DMS 273 (cell line): ENCODE measurements at regions not wholly inside any gene's neighbourhood (a gene's known extent, or its start where the extent isn't known, plus 50 kb on each side); places are given as distances from the start of the nearest gene placed in this dataset.
"Not testable (repeated sequence)": the region's sequence is repeated elsewhere in the genome, so short reads cannot be mapped to it uniquely, and the experiment has no call there.

ENCODE experiments used
- DNase-seq: peaks from one replicate; lab custom pipeline; 2025; ENCODE audit not compliant: unreplicated experiment; lab: John Stamatoyannopoulos, UW

DNA sequence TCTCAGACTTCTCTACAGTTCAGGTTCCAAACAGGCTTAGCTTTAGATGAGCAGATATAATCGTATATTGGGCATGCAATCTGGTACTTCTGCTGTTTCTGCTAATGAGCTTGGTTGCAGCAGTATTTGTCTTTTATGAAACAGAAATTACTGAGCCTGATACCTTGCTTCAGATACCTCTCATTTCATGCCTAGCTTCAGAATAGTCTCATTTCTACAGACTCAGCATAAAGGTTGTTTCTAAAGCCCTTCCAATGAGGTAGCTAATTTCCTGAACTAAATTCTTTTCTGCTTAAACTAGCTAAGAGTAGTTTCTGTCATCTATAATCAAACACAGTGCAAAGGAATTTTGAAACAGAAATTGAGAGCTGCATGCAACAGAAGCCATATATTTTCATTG is 275.0 kb upstream of the KITLG start:
- no peak for DNase-seq

DNA sequence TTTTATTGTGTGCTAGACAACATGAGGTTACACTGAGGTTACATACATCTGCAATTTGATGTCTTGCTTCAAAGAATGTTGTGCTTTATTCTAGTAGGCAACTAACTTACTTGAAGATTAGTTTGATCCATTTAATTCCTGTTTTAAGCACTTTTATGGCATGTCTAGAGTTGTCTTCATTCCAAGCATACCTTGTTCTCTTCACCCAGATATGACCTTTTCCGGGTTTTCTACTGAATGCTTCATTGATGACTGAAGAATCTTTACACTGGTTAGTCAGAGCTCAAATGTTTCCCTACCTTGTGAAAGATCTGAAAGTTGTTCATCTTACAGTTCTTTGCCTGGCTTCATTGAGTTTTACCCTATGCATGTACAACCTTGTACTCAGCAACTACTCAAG is 274.0 kb upstream of the KITLG start:
- no peak for DNase-seq

DNA sequence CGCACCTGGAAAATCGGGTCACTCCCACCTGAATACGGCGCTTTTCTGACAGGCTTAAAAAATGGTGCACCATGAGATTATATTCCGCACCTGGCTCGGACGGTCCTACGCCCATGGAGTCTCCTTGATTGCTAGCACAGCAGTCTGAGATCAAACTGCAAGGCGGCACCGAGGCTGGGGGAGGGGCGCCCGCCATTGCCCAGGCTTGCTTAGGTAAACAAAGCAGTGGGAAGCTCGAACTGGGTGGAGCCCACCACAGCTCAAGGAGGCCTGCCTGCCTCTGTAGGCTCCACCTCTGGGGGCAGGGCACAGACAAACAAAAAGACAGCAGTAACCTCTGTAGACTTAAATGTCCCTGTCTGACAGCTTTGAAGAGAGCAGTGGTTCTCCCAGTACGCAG is 267.0 kb upstream of the KITLG start:
- not testable (repeated sequence) for DNase-seq

DNA sequence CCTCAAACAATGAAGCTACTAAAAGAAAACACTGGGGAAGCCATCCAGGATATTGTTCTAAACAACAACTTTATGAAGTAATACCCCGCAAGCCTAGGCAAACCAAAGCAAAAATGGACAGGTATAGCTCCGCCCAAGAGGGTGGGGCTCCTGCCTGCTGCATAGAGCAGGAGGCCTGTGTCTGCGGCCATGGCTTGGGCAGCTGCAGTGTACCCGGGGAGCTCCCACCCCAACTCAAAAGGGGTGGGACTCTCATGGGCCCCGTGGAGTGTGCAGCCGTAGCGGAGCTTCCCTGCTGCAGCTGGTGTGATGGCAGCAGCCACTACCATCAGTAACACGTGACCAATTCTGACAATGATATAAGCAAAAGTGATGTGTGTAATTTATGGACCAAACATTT is 264.2 kb upstream of the KITLG start:
- DNase-seq: no peak

DNA sequence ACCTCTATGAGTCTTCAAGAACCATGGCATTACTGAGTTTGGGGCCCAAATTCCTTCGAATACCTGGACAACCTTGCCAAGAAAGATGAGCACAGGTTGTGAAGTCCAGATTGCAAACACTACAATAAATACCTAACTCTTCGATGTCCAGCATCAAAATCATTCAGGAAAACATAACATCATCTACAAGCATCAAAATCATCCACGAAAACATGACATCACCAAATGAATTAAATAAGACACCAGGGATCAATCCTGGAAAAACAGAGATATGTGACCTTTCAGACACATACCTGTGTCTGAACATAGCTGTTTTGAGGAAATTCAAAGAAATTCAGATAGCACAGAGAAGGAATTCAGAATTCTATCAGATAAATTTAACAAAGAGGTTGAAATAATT is 262.0 kb upstream of the KITLG start:
- DNase-seq: no peak

DNA sequence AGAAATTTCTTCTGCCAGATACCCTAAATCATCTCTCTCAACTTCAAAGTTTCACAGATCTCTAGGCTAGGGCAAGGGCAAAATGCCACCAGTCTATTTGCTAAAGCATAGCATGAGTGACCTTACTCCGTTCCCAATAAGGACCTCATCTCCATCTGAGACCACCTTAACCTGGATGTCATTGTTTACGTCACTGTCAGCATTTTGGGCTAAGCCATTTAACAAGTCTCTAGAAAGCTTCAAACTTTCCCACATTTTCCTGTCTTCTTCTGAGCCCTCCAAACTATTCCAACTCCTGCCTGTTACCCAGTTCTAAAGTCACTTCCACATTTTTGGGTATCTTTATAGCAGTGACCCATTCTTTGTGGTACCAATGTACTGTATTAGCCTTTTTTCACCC is 259.2 kb upstream of the KITLG start:
- DNase-seq: no peak

DNA sequence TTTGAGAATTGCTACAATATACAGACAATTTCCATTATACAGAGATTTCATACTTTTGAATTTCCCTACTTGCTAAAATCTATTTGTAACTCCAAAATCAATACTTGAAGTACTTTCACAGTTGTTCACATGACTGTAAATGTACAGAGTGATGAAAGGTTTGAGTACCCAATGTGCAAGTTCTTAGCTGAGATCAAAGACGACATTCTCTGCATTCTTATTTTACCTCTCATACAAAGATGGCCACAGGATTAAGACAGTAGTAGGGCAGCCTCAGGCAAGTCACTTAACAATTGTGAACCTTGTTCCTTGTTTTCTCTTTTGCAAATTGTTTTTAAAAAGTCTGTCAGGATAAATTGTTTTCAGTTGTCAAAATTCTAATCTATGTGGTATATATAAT is 255.9 kb upstream of the KITLG start:
- DNase-seq: no peak

DNA sequence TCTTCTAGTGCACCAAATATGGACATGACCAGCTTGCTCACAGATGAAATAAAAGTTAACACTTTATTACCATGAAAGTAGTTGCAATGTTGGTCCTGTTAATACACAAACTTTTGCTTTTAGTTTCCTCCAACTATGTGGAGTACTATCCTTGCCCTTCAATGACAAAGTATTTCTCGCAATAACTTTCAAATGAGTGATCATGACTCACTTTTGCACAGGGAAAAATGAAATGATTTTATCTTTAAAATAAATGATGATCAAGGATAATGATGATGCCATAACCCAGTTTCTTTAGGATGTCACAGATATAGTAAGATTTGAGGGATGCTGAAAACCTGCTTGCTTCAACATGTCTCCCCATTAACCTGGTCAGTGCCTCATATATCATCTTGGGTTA is 254.0 kb upstream of the KITLG start:
- no peak for DNase-seq

DNA sequence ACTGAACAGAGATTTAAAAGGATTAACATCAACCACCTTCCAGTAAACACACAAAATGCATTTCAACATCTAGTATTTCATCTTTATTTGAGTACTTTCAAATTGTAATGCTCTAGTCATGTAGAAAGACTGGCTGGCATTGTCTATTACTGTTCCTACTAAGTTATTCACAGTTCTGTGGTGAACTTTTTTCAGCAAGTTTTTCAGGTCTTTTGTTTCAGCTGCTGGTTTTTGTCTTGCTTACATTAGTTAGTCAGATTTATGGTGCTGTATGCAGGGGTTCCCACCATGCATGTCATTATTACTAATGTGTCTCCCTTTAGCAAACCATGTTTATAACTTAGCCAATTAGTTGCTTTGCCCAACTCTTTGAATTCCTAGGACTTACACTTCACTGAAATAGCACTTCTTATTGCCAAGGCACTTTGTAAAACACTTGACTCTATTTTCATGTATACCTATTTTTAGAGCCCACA is 253.4 kb upstream of the KITLG start:
- DNase-seq: no peak

DNA sequence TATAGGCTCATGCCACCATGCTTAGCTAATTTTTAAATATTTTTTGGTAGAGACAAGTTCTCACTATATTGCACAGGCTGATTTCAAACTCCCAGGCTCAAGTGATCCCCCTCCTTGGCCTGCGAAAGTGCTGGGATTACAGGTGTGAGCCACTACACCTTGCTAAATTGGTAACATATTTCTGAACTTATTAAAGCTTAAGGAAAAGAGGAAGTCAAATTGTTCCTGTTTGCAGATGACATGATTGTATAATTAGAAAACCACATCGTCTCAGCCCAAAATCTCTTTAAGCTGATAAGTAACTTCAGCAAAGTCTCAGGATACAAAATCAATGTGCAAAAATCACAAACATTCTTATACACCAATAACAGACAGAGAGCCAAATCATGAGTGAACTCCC is 248.3 kb upstream of the KITLG start:
- DNase-seq: not testable (repeated sequence)

DNA sequence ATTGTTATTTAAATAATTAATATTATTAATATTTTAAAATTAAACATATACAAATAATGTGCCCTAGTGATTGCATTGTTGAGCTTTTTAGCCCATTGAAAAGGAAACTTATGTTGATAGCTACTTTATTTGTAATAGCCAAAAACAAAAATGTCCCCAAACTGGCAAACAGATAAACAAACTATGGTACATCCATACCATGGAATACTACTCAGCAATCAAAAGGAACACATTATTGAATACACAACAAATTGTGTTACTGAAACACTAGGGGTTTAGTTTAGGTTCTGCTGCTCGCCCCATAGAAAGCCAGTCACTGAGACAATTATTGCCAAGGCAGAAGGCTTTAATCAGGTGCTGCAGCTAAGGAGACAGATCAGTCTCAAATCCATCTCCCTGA is 239.7 kb upstream of the KITLG start:
- DNase-seq: no peak

DNA sequence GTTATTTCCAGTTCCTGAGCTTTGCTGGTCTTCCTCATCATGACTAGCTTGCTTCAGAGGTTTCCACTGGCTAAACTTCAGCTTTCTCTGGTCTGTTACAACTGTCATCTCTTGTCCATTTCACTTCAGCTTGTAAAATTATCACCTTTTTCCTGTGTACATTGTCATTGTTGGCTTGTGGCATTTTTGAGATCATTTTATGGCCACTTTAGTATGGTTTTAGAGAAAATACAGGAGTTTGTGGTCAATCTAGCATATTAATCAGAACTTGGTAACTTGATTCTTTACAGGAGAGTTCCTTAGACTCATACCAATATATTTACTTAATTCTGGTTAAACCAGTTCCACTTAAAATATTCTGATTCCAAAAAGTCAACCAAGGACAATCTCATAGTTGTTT is 235.9 kb upstream of the KITLG start:
- DNase-seq: no peak

DNA sequence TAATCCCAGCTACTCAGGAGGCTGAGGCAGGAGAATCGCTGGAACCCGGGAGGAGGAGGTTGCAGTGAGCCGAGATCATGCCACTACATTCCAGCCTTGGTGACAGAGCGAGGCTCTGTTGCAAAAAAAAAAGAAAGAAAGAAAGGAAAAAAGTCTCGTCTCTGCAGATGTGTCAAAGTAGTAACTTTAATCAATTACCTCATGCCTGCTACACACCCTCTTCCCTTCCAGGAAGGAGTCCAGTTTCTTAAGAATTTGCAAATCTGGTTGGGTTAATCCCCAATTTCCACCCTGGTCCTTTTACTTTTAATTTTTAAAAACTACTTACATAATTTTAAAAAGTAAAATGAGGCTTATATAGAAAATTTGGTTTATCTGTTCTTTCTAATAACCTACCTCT is 234.5 kb upstream of the KITLG start:
- DNase-seq: no peak

DNA sequence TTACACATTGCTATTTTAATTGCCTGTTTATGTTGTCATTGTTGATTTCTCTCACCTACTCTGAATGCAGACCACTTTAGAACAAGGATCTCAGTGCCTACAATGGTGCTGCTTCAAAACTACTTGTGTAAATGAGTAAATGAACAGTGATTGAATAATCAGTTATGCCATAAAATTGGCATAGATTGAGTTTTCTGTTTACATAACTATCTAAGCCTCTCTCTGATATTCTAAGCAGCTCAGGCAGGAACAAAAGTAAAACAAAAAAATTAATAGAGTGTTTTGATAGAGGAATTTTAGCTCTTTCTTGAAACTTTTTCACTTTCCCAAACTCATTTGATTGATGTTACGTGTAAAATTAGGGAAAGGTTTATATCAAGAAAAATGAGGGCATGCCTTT is 232.3 kb upstream of the KITLG start:
- DNase-seq: no peak

DNA sequence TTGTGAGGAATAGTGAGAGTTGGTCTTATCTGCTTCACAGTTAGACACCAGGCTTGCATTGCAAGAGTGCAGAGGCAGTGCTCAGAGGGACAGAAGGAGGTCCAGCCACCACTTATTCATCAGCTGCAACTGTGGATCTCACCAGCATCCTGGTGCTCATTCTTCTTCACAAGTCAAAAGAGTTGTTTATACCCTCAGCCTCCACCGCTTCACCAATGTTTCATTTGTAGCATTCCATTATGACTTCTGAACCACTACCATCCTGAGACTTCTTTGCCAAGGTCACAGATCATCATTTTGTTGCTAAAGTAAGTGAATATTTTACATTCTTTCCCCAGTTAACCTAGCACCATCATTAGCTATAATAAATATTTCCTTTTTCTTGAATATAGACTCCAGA is 230.5 kb upstream of the KITLG start:
- no peak for DNase-seq

DNA sequence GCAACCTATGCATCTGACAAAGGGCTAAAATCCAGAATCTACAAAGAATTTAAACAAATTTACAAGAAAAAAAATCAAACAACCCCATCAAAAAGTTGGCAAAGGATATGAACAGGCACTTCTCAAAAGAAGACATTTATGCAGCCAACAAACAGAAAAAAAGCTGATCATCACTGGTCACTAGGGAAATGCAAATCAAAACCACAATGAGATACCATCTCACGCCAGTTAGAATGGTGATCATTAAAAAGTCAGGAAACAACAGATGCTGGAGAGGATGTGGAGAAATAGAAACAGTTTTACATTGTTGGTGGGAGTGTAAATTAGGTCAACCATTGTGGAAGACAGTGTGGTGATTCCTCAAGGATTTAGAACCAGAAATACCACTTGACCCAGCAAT is 229.6 kb upstream of the KITLG start:
- DNase-seq: not testable (repeated sequence)

DNA sequence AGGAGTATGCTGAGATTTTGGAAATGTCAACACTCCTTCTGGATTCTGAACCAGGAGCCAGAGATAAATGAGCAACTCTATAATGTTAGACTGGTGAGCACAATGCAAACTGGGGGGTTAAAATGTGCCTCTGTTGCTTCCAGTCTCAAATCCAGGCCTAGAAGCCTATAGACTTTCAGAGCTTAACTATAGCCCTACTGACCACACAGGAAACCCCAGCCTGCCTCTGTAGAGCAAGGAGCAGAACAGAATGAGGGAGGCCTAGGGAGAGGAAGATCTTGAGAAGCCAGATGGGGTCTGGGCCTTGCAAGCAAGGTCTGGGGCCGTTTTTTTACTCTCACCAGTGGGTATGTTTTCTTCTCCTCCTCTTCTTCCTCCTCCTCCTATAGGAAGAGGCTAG is 225.4 kb upstream of the KITLG start:
- no peak for DNase-seq

DNA sequence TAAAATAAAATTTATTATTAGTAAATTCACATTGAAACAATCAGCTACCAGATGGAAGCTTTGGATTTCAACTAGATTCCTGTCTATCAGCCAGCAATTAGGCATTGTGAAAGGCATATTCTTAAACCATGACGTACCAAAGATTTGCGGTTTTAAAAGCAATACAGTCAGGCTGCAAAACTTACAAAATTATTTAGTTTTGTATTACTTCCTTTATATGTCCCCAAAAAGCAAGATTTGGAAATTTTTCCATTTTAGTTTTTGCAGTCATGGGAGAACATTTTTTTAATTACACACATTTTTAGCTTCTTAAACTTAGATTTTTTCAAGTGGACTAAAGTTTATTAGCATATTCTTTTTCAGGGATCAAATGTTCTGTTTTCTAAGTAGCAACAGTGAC is 225.0 kb upstream of the KITLG start:
- no peak for DNase-seq

DNA sequence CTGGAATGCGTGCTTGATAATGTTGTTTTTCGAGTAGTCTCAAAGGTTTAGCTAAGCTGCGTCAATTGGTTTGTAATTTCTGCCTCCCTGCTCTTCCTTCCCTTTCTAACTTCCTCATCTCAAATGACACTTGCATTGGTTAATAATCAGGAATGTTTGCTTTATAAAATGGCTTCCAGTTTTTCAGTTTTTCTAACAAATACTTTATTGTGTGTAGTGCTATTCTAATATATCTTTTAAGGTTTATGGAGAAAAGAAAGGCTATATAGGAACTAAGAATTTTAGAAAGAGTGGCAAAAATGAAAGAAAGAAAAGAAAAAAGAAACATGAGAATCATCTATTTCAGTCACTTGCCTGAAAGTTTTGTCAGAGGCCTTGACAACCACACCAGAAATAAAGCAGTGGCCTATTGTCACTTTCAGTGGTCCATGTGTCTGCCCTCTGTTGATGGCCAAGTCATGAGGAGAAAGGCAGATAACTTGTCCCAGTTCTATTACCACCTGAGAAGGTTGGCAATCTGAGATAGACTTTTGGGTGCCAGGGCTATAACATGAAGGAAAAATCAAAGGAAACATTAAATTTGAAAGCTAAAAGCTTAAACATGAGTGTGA is 221.9 kb upstream of the KITLG start:
- DNase-seq: no peak

DNA sequence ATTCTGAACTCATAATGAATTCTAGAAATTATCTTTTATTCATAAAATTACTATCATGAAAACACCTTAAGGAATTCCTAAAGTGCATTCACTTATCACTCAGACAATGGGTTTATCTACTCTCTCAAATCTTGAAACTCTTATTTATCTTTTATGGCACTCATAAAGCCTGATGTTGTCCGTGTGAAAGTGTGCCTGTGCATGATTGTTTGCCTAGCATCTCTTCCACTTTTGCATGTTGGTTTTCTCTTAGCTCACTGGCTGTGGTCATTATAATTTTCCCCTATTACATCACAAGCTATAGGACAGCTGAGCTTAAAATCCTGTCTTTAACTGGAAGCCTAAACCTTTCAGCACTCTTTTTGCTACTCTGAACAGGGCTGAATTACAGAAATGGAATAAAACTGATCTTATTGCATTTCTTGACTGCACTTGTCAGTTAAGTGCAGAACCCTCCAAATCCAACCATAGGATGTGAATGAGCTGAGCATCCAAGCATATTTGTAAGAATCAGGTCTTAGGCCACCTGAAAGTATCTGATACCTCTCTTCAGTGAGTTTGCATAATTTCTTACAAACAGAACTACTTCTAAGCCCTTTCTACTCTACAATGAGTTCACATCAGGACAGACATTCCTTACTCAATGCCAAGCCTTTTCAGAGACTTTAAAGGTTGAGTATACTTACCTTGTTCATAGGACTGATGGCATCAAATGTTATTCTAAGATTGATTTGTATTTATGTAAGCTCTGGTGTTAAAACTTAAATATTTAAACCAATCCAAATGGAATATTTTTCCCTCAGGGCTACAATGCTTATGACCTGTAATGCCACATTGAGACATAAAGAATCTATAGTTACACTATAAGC is 221.2 kb upstream of the KITLG start:
- no peak for DNase-seq

DNA sequence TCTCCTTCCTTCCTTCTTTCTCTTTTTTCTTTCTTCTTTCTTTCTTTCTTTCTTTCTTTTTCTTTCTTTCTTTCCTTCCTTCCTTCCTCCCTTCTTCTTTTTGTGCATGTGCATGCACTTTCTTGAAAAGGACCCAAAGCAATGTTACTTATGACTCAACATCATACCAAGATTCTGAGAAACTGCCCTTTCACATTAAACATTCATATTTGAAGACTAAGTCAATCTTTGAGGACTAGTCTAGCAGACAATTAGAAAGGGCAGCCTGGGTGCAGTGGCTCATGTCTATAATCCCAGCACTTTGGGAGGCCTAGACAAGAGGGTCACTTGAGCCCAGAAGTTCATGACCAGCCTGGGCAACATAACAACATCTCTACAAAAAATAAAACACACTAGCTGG is 212.8 kb upstream of the KITLG start:
- DNase-seq: no peak

DNA sequence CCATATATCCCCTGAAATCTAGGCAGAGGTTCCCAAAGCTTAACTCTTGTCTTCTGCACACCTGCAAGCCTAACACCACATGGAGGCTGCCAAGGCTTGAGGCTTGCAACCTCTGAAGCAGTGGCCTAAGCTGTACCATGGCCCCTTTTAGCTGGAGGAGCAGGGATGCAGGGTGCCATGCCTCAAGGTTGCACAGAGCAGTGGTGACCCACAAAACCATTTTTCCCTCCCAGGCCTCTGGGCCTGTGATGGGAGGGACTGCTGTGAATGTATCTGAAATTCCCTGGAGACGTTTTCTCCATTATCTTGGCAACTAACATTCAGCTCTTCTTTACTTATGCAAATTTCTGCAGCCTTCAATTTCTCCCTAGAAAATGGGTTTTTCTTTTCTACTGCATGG is 210.0 kb upstream of the KITLG start:
- no peak for DNase-seq

DNA sequence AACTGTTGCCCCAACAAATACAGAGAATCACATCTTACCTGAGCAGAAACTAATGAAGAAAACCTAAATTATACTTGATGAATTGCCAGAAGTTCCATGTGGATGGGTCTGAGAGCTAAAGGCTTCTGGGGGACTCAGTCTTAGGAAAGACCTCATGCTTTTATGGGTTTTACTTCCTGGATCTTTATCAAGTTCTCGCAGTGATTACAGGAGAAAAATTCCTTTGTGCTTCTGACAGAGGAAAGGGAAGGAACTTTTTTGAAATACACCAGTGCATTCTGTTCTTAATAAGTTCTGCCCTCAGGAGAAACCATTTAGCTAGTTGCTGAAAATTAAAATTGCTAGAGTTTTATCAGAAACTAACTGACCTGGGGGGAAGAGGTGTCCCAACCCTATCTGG is 203.9 kb upstream of the KITLG start:
- no peak for DNase-seq
